MCF 10A (cell line): ENCODE measurements at regions not wholly inside any gene's neighbourhood (a gene's known extent, or its start where the extent isn't known, plus 50 kb on each side); places are given as distances from the start of the nearest gene placed in this dataset.
"Not testable (repeated sequence)": the region's sequence is repeated elsewhere in the genome, so short reads cannot be mapped to it uniquely, and the experiment has no call there.

ENCODE experiments used
- BruUV-seq: library from RNA; stranded (reverse); fragments of 400-500 nt; replicated peaks from 2 replicates; lab custom pipeline; 2021; lab: Mats Ljungman, UMichigan
- CTCF ChIA-PET: fragments of 300-600 bp; sonication (Branson Sonifier 250); formaldehyde crosslinking; extraction: SDS; loops from one replicate; lab custom pipeline; 2021; ENCODE audit warnings: antibody characterized with exemption, inconsistent platforms; lab: Yijun Ruan, JAX
- POLR2A ChIA-PET: fragments of 300-600, 350-650 bp; sonication (Branson Sonifier 250); formaldehyde crosslinking; extraction: SDS; loops from one replicate; lab custom pipeline; 2020; ENCODE audit warnings: antibody characterized with exemption, inconsistent platforms; lab: Yijun Ruan, JAX
- DNase-seq: peaks from one replicate; pipeline ENCODE4 v3.0.0-alpha.2; 2018; ENCODE audit not compliant: unreplicated experiment
- H3K27ac Mint-ChIP-seq: one replicate; pipeline ENCODE4 v1.8.0; 2022; ENCODE audit warnings: mild to moderate bottlenecking, low read depth, mixed read lengths; ENCODE audit not compliant: unreplicated experiment
- H3K27me3 Mint-ChIP-seq: one replicate; pipeline ENCODE4 v1.8.0; 2022; ENCODE audit warnings: mixed read lengths; ENCODE audit not compliant: insufficient read depth, unreplicated experiment
- H3K36me3 Mint-ChIP-seq: one replicate; pipeline ENCODE4 v1.8.0; 2022; ENCODE audit warnings: mild to moderate bottlenecking, moderate library complexity, mixed read lengths; ENCODE audit not compliant: insufficient read depth, unreplicated experiment
- H3K4me1 Mint-ChIP-seq: one replicate; pipeline ENCODE4 v1.8.0; 2022; ENCODE audit warnings: mixed read lengths; ENCODE audit not compliant: insufficient read depth, unreplicated experiment
- H3K4me3 Mint-ChIP-seq: one replicate; pipeline ENCODE4 v1.8.0; 2022; ENCODE audit warnings: mild to moderate bottlenecking, moderate library complexity, mixed read lengths; ENCODE audit not compliant: unreplicated experiment
- H3K9me3 Mint-ChIP-seq: one replicate; pipeline ENCODE4 v1.8.0; 2022; ENCODE audit warnings: mixed read lengths; ENCODE audit not compliant: unreplicated experiment
- intact Hi-C: fragments of 100-400 bp; cut with micrococcal nuclease; formaldehyde crosslinking; loops from 2 replicates; pipeline ENCODE4 v1.14.1; 2022
- TF ChIP-seq, protein P1 (sequence below): fragments of 200-600 bp; IDR thresholded peaks from one replicate; pipeline ENCODE4 v1.8.0; 2022; ENCODE audit warnings: antibody characterized with exemption, mild to moderate bottlenecking; ENCODE audit not compliant: unreplicated experiment

DNA sequence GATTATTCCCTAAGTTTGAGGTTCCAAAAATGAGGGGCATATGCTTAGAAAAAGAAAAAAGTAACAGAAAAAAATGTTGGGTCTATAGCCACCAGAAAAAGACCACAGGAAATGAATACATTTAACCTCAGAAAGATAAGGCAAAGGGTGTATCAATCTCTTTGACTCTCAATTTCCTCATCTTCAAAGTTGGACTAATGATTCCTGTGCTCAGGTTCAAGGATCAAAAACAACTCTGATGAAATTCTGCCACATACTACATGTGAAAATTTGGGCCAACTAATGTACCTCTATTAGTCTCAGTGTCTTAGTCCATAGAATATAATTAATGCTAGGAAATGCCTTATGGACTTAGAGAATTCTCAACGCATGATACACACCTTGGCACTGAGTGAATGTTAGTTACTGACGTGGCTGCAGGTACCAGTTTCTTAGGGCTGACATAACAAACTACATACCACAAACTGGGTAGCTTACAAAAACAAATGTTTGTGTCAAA lies 257.7 kb downstream of the ANKRD50 start:
- no peaks in the 10 kb centered on the region for H3K27me3 Mint-ChIP-seq
- H3K9me3 Mint-ChIP-seq: no peaks in the 10 kb centered on the region

DNA sequence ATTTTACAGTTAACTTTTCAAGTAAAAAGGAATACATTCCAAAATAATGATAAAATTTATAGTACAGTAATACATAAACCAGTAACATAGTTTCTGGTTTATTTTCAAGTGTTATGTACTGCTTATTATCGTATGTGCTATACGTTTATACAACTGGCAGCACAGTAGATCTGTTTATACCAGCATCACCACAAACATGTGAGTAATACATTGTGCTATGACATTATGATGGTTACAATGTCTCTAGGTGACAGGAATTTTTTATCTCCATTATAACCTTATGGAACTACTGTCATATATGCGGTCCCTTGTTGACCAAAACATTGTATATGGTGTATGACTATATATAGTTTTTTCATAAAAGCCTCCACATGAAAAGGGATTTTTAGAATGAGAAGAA lies 256.9 kb downstream of the ANKRD50 start:
- CTCF ChIA-PET: no interaction called here
- H3K27me3 Mint-ChIP-seq: no peaks in the 10 kb centered on the region
- POLR2A ChIA-PET: no interaction called here
- H3K9me3 Mint-ChIP-seq: no peaks in the 10 kb centered on the region
- TF ChIP-seq, protein P1, sequence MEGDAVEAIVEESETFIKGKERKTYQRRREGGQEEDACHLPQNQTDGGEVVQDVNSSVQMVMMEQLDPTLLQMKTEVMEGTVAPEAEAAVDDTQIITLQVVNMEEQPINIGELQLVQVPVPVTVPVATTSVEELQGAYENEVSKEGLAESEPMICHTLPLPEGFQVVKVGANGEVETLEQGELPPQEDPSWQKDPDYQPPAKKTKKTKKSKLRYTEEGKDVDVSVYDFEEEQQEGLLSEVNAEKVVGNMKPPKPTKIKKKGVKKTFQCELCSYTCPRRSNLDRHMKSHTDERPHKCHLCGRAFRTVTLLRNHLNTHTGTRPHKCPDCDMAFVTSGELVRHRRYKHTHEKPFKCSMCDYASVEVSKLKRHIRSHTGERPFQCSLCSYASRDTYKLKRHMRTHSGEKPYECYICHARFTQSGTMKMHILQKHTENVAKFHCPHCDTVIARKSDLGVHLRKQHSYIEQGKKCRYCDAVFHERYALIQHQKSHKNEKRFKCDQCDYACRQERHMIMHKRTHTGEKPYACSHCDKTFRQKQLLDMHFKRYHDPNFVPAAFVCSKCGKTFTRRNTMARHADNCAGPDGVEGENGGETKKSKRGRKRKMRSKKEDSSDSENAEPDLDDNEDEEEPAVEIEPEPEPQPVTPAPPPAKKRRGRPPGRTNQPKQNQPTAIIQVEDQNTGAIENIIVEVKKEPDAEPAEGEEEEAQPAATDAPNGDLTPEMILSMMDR: no peak
- no peak overlapping the region for H3K27ac Mint-ChIP-seq
- no peak for DNase-seq
- H3K36me3 Mint-ChIP-seq: peaks cover 4% of the 10 kb centered on the region
- no TSS peak for BruUV-seq
- intact Hi-C loops: no loop called here
- H3K4me1 Mint-ChIP-seq: no peaks in the 10 kb centered on the region
- no peak overlapping the region for H3K4me3 Mint-ChIP-seq

More for the DNA sequence above, 257.7 kb downstream of the ANKRD50 start:
- Mint-ChIP-seq H3K4me1 (peaks cover under 1% of the 10 kb centered on the region), H3K36me3 (no peaks in the 10 kb centered on the region), H3K4me3 (no peak overlapping the region), H3K27ac (no peak overlapping the region)
- TF ChIP-seq, protein P1: no peak
- no TSS peak for BruUV-seq
- intact Hi-C loops: no loop called here
- DNase-seq: no peak
- POLR2A ChIA-PET: no interaction called here
- CTCF ChIA-PET: interaction anchor here (0.6 kb wide), 1 partner anchor 26 kb away, joined by 3 read pairs; no protein-coding TSS in a partner anchor

GRCh38 chr4:124459196-124459940 lies 253.2 kb downstream of the ANKRD50 start:
- no TSS peak for BruUV-seq
- POLR2A ChIA-PET: interaction anchor here (0.9 kb wide), 1 partner anchor 43 kb away, joined by 3 read pairs; no protein-coding TSS in a partner anchor
- H3K4me1 Mint-ChIP-seq: no peaks in the 10 kb centered on the region
- H3K4me3 Mint-ChIP-seq: no peak overlapping the region
- no peak overlapping the region for H3K27ac Mint-ChIP-seq
- CTCF ChIA-PET: no interaction called here
- intact Hi-C loops: no loop called here
- TF ChIP-seq, protein P1: no peak
- no peaks in the 10 kb centered on the region for H3K9me3 Mint-ChIP-seq
- peaks cover 6% of the 10 kb centered on the region for H3K36me3 Mint-ChIP-seq
- H3K27me3 Mint-ChIP-seq: no peaks in the 10 kb centered on the region
- DNase-seq: no peak

GRCh38 chr4:124459941-124460310 lies 252.6 kb downstream of the ANKRD50 start:
- intact Hi-C loops: no loop called here

DNA sequence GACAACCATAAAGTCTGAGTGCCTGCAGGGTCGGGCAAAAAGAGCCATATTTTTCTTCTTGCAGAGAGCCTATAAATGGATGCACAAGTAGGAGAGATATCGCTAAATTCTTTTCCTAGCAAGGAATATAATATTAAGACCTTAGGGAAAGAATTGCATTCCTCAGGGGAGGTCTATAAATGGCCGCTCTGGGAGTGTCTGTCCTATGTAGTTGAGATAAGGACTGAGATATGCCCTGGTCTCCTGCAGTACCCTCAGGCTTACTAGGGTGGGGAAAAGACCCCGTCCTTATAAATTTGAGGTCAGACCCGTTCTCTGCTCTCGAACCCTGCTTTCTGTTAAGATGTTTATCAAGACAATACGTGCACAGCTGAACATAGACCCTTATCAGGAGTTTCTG lies 250.9 kb downstream of the ANKRD50 start:
- BruUV-seq: not testable (repeated sequence)

More at GRCh38 chr4:124459941-124460310, 252.6 kb downstream of the ANKRD50 start:
- Mint-ChIP-seq H3K27me3 (no peaks in the 10 kb centered on the region), H3K36me3 (peaks cover 6% of the 10 kb centered on the region), H3K4me1 (no peaks in the 10 kb centered on the region), H3K4me3 (no peak overlapping the region), H3K27ac (no peak overlapping the region), H3K9me3 (no peaks in the 10 kb centered on the region)
- no peak for DNase-seq
- ChIA-PET CTCF (no interaction called here), POLR2A (interaction anchor here (0.9 kb wide), 1 partner anchor 43 kb away, joined by 3 read pairs; no protein-coding TSS in a partner anchor)
- no TSS peak for BruUV-seq
- TF ChIP-seq, protein P1: no peak

More for the DNA sequence above, 250.9 kb downstream of the ANKRD50 start:
- intact Hi-C loops, H3K4me1 Mint-ChIP-seq, H3K36me3 Mint-ChIP-seq, H3K27ac Mint-ChIP-seq, H3K27me3 Mint-ChIP-seq, H3K4me3 Mint-ChIP-seq, H3K9me3 Mint-ChIP-seq, DNase-seq, CTCF ChIA-PET, POLR2A ChIA-PET: not testable (repeated sequence)
